OCI-LY3 (cell line): ENCODE measurements at regions not wholly inside any gene's neighbourhood (a gene's known extent, or its start where the extent isn't known, plus 50 kb on each side); places are given as distances from the start of the nearest gene placed in this dataset.

Source experiments
- H2AFZ ChIP-seq: fragments of 200-600, 300-600 bp; shearing (Covaris generic); 2 replicates; pipeline ENCODE4 v1.6.0; 2014; ENCODE audit warnings: antibody characterized with exemption, low read depth, low read length
- H3K27ac ChIP-seq: fragments of 200-600, 300-600 bp; sonication (generic); 2 replicates; pipeline ENCODE4 v1.5.1; 2014; ENCODE audit warnings: mild to moderate bottlenecking, low read length, moderate library complexity, mixed read lengths
- H3K27me3 ChIP-seq: fragments of 200-600, 300-600 bp; sonication (generic); 2 replicates; pipeline ENCODE4 v1.6.1; 2014; ENCODE audit warnings: low read depth, low read length, mixed read lengths
- H3K36me3 ChIP-seq: fragments of 200-600, 300-600 bp; sonication (generic); replicated peaks from 2 replicates; pipeline ENCODE3; 2014; ENCODE audit warnings: low read depth, low read length, mixed read lengths
- H3K4me1 ChIP-seq: fragments of 300-600, 200-600 bp; sonication (generic); 2 replicates; pipeline ENCODE4 v1.6.1; 2014; ENCODE audit warnings: low read length, mixed read lengths
- H3K4me2 ChIP-seq: fragments of 200-600, 300-600 bp; sonication (generic); 2 replicates; pipeline ENCODE4 v1.6.1; 2014; ENCODE audit warnings: low read length, mixed read lengths
- H3K4me3 ChIP-seq: fragments of 300-600, 200-600 bp; sonication (generic); 2 replicates; pipeline ENCODE4 v1.5.1; 2014; ENCODE audit warnings: antibody characterized with exemption, mild to moderate bottlenecking, low read length, moderate library complexity
- H3K79me2 ChIP-seq: fragments of 300-600, 200-600 bp; shearing (Covaris generic); 2 replicates; pipeline ENCODE4 v1.6.1; 2014; ENCODE audit warnings: mild to moderate bottlenecking, low read length, mixed read lengths
- H3K9ac ChIP-seq: fragments of 300-600, 200-600 bp; shearing (Covaris generic); 2 replicates; pipeline ENCODE4 v1.6.0; 2014; ENCODE audit warnings: mild to moderate bottlenecking, low read length, moderate library complexity
- H3K9me3 ChIP-seq: fragments of 200-600, 300-600 bp; shearing (Covaris generic); 2 replicates; pipeline ENCODE4 v1.6.1; 2014; ENCODE audit warnings: low read length, mixed read lengths; ENCODE audit not compliant: insufficient read depth
- H4K20me1 ChIP-seq: fragments of 200-600, 300-600 bp; sonication (generic); 2 replicates; pipeline ENCODE4 v1.6.1; 2016; ENCODE audit warnings: low read length, mixed read lengths; ENCODE audit not compliant: insufficient read depth
- EZH2phosphoT487 ChIP-seq: fragments of 200-600 bp; shearing (Covaris generic); IDR thresholded peaks from 2 replicates; pipeline ENCODE4 v1.6.1; 2018; ENCODE audit warnings: antibody characterized with exemption, mixed run types, low read depth
- TF ChIP-seq, protein P1 (sequence below): fragments of 200-600, 300-600 bp; sonication (generic); IDR thresholded peaks from 2 replicates; pipeline ENCODE4 v1.5.1; 2014; ENCODE audit warnings: antibody characterized with exemption, low read length, low read depth

DNA sequence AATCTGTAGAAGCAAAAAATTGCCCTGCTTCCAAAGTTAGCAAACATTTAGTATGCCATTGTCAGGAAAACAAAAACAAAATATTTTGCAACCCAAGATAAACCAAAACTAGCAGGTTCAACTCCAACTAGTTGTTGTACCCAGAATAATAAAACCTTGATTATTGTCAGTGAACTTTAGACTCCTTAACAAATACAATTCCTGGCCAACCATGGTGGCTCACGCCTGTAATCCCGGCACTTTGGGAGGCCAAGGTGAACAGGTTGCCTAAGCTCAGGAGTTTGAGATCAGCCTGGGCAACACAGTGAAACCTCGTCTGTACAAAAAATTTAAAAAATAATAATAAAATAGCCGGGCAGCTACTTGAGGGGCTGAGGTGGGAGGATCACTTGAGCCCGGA, 53.6 kb upstream of the EPCAM start:
- TF ChIP-seq, protein P1, sequence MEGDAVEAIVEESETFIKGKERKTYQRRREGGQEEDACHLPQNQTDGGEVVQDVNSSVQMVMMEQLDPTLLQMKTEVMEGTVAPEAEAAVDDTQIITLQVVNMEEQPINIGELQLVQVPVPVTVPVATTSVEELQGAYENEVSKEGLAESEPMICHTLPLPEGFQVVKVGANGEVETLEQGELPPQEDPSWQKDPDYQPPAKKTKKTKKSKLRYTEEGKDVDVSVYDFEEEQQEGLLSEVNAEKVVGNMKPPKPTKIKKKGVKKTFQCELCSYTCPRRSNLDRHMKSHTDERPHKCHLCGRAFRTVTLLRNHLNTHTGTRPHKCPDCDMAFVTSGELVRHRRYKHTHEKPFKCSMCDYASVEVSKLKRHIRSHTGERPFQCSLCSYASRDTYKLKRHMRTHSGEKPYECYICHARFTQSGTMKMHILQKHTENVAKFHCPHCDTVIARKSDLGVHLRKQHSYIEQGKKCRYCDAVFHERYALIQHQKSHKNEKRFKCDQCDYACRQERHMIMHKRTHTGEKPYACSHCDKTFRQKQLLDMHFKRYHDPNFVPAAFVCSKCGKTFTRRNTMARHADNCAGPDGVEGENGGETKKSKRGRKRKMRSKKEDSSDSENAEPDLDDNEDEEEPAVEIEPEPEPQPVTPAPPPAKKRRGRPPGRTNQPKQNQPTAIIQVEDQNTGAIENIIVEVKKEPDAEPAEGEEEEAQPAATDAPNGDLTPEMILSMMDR = no peak
- TF ChIP-seq EZH2phosphoT487 = no peak
- Histone ChIP-seq H3K9ac (no peak overlapping the region), H3K27ac (no peak overlapping the region), H3K4me3 (no peak overlapping the region), H2AFZ (no peak overlapping the region), H3K4me2 (no peak overlapping the region), H3K36me3 (no peaks in the 10 kb centered on the region), H4K20me1 (no peaks in the 10 kb centered on the region), H3K9me3 (no peaks in the 10 kb centered on the region), H3K27me3 (peaks cover 3% of the 10 kb centered on the region), H3K79me2 (no peaks in the 10 kb centered on the region), H3K4me1 (no peaks in the 10 kb centered on the region)

DNA sequence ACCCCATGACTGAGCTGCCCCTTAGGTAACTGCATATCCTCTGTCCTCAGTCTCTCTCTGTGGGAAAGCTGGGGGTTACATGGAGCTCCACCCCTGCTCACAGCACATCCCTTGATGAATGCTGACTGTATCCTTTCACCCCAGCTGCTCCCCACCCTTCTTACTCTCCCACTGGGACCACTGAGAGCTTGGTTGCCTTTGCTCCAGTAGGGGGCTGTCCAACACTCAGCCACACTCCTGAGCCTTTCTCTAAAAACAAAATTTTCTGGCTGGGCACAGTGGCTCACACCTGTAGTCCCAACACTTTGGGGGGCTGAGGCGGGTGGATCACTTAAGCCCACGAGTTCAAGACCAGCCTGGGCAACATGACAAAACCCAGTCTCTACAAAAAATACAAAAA, 55.4 kb upstream of the EPCAM start:
- Histone ChIP-seq H3K9ac (no peak overlapping the region), H4K20me1 (no peaks in the 10 kb centered on the region), H3K4me3 (no peak overlapping the region), H2AFZ (no peak overlapping the region), H3K4me1 (no peaks in the 10 kb centered on the region), H3K27me3 (no peaks in the 10 kb centered on the region), H3K4me2 (no peak overlapping the region), H3K36me3 (no peaks in the 10 kb centered on the region), H3K27ac (no peak overlapping the region), H3K9me3 (no peaks in the 10 kb centered on the region), H3K79me2 (no peaks in the 10 kb centered on the region)
- no peak for TF ChIP-seq EZH2phosphoT487
- TF ChIP-seq, protein P1 = peak; percentile 15

DNA sequence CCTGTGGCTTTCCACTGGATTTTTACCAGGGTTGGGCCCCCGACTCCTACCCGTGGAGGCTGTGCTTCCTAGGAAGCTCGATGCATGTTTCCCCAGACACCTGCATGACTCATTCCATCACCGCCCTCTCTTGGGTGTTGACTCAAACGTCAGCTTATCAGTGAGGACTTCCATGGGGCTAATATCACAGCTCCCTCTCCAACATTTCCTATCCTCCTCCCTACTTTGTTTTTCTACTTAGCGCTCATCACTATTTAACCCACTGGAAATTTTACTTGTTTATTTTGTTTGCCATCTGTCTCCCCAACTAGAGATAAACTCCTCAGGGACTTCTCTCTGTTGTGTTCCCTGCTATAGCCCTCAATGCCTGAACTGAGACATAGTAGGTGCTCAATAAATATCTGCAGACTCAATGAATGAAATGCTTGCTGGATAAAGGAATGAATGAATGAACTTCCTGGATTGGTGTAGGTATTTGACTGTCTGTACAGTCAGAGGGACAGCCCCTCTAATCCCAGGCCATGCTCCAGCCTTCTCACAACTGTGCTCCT, 55.9 kb upstream of the EPCAM start:
- H3K27me3 ChIP-seq = no peaks in the 10 kb centered on the region
- TF ChIP-seq, protein P1 = no peak
- TF ChIP-seq EZH2phosphoT487 = no peak
- H4K20me1 ChIP-seq = no peaks in the 10 kb centered on the region
- no peak overlapping the region for H3K9ac ChIP-seq
- no peak overlapping the region for H3K27ac ChIP-seq
- no peaks in the 10 kb centered on the region for H3K79me2 ChIP-seq
- H2AFZ ChIP-seq = no peak overlapping the region
- no peaks in the 10 kb centered on the region for H3K36me3 ChIP-seq
- no peaks in the 10 kb centered on the region for H3K4me1 ChIP-seq
- no peak overlapping the region for H3K4me2 ChIP-seq
- no peak overlapping the region for H3K4me3 ChIP-seq
- H3K9me3 ChIP-seq = no peaks in the 10 kb centered on the region

DNA sequence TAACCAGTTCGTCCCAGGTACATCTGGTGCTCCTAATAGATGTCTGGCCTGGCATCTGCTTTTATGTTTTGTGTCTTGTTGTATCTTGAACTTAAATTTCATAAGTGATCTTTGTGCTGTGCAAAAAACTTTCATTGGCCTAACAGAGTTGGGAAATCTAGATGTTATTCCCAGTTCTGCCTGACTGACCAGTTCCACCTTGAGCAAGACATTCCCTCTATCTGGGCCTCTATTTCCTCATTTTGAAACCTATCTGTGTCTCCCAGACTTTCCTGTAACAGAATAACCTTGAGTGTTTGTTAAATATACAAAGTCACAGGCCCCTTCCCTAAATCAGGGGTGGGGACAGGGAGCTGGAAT, 56.6 kb upstream of the EPCAM start:
- Histone ChIP-seq H3K4me3 (no peak overlapping the region), H3K79me2 (no peaks in the 10 kb centered on the region), H3K4me1 (no peaks in the 10 kb centered on the region), H3K27me3 (no peaks in the 10 kb centered on the region), H3K4me2 (no peak overlapping the region), H3K9me3 (no peaks in the 10 kb centered on the region), H3K9ac (no peak overlapping the region), H3K36me3 (no peaks in the 10 kb centered on the region), H4K20me1 (no peaks in the 10 kb centered on the region), H3K27ac (no peak overlapping the region), H2AFZ (no peak overlapping the region)
- TF ChIP-seq, protein P1 = no peak
- TF ChIP-seq EZH2phosphoT487 = no peak
